Bronchial epithelial cell (primary cell): ENCODE measurements at regions not wholly inside any gene's neighbourhood (a gene's known extent, or its start where the extent isn't known, plus 50 kb on each side); places are given as distances from the start of the nearest gene placed in this dataset.
A peak's percentile ranks its signal among the peaks of the same experiment; 100 is the strongest.

Experiments
- DNase-seq: peaks from one replicate; pipeline ENCODE4 v3.0.0-alpha.2; 2010; ENCODE audit warnings: low read depth
- FAIRE-seq: peaks from 2 replicates; lab custom pipeline; 2011; peaks lifted over from hg19 to GRCh38; lab: Jason Lieb, UNC
- H3K27me3 ChIP-seq: 2 replicates; pipeline ENCODE4 v1.5.1; 2011; ENCODE audit warnings: low read length; ENCODE audit not compliant: control insufficient read depth, insufficient read depth
- H3K36me3 ChIP-seq: 2 replicates; pipeline ENCODE4 v1.5.1; 2011; ENCODE audit warnings: low read length; ENCODE audit not compliant: control insufficient read depth, insufficient read depth
- H3K4me3 ChIP-seq: 2 replicates; pipeline ENCODE4 v1.5.1; 2011; ENCODE audit warnings: mild to moderate bottlenecking, low read depth, low read length, control low read depth
- TF ChIP-seq, protein P1 (sequence below): IDR thresholded peaks from 2 replicates; pipeline ENCODE4 v1.5.1; 2011; ENCODE audit warnings: mild to moderate bottlenecking, moderate library complexity, low read length, control low read depth, inconsistent platforms; ENCODE audit not compliant: insufficient read depth, severe bottlenecking

DNA sequence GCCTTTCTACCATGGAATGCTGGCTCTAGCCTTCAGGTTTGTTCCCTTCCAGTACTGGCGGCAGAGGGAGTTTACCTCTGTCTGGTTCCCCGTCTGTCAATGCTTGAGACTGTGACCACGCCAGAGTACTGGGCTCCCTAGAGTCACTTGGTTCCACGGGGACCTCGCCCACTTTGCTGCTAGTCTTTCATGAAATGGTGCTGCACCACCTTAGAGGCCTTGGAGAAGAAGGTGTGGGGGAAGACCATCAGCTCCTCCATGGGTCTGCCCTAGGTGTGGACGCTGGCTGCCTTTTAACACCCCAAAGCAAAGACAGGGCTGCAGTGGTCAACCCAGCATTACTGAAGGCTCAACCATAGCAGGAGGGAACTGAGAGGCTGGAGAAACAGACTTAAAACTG, 55.3 kb upstream of the KSR1 start:
- H3K27me3 ChIP-seq = no peaks in the 10 kb centered on the region
- H3K4me3 ChIP-seq = no peak overlapping the region
- FAIRE-seq (no peak), DNase-seq (no peak)
- H3K36me3 ChIP-seq = no peaks in the 10 kb centered on the region
- TF ChIP-seq, protein P1, sequence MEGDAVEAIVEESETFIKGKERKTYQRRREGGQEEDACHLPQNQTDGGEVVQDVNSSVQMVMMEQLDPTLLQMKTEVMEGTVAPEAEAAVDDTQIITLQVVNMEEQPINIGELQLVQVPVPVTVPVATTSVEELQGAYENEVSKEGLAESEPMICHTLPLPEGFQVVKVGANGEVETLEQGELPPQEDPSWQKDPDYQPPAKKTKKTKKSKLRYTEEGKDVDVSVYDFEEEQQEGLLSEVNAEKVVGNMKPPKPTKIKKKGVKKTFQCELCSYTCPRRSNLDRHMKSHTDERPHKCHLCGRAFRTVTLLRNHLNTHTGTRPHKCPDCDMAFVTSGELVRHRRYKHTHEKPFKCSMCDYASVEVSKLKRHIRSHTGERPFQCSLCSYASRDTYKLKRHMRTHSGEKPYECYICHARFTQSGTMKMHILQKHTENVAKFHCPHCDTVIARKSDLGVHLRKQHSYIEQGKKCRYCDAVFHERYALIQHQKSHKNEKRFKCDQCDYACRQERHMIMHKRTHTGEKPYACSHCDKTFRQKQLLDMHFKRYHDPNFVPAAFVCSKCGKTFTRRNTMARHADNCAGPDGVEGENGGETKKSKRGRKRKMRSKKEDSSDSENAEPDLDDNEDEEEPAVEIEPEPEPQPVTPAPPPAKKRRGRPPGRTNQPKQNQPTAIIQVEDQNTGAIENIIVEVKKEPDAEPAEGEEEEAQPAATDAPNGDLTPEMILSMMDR = no peak

DNA sequence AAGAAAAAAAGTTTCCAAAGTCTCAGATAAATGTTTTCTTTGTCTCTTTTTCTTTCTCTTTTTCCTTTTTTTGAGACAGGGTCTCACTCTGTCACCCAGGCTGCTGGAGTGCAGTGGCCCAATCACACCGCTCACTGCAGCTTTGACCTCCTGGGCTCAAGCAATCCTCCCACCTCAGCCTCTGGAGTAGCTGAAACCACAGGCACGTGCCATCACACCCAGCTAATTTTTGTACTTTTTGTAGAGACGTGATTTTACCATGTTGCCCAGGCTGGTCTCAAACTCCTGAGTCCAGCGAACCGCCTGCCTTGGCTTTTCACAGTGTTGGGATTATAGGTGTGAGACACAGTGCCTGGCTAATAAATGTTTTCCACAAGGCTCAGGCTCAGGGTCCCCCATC, 53.3 kb upstream of the KSR1 start:
- no peaks in the 10 kb centered on the region for H3K27me3 ChIP-seq
- TF ChIP-seq, protein P1 = no peak
- FAIRE-seq (no peak), DNase-seq (no peak)
- no peak overlapping the region for H3K4me3 ChIP-seq
- H3K36me3 ChIP-seq = no peaks in the 10 kb centered on the region

DNA sequence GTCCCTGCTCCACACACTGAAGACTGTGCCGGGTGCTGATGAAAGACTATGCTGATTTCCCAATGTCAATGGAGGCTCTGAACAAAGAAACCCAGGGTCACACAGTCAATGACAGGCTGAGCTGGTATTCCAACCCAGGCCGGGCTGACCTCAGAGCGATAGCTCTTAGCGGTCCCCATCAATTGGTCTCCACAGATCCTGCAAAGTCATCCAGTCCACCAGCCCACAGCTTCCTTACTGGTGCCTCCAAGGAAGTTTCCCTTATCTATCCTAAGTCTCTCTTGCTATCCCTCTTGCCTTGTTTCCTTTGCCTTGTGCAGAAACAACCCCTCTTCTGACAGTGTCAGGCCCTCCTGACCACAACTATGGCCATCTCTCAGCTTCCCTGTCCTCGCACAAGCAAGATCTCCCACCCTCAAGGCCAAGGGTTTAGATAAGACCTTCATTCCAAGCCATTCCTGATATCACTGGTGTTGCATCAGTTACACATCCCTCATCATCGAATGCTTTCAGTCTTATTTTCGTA, 52.7 kb upstream of the KSR1 start:
- Histone ChIP-seq H3K27me3 (no peaks in the 10 kb centered on the region), H3K4me3 (no peak overlapping the region), H3K36me3 (no peaks in the 10 kb centered on the region)
- DNase-seq (no peak), FAIRE-seq (peak; percentile 83)
- TF ChIP-seq, protein P1 = no peak

DNA sequence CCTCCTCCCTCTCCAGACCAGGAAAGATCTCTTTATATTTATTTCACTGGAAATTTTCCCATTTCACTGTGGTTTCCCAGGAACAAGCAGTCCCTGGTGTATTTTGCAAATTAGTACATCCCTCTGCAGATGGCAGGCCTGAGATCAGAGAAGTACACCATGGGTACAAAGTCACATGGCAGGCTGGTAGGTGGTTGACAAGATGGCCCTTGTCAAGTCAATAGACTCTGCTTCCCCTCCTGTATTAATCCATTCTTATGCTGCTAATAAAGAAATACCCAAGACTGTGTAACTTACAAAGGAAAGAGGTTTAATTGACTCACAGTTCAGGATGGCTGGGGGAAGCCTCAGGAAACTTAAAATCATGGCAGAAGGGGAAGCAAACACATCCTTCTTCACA, 51.6 kb upstream of the KSR1 start:
- DNase-seq = no peak
- FAIRE-seq = no peak

More for the DNA sequence above, 51.6 kb upstream of the KSR1 start:
- Histone ChIP-seq H3K27me3 (no peaks in the 10 kb centered on the region), H3K4me3 (no peak overlapping the region), H3K36me3 (no peaks in the 10 kb centered on the region)
- TF ChIP-seq, protein P1 = no peak
